B cell (primary cell): ENCODE measurements at regions not wholly inside any gene's neighbourhood (a gene's known extent, or its start where the extent isn't known, plus 50 kb on each side); places are given as distances from the start of the nearest gene placed in this dataset.

ENCODE experiments used
- ATAC-seq: fragments of 200-7000 bp; cut with Tn5 transposase; one replicate; pipeline ENCODE4 v1.10.0; 2021; ENCODE audit warnings: low read depth, mild to moderate bottlenecking, moderate number of reproducible peaks, moderate library complexity
- CTCF ChIA-PET: fragments of 350-600 bp; sonication (Branson Sonifier 250); formaldehyde crosslinking; loops from one replicate; lab custom pipeline; 2021; ENCODE audit warnings: antibody characterized with exemption, inconsistent platforms; lab: Charles Lee
- POLR2A ChIA-PET: fragments of 350-600 bp; sonication (Branson Sonifier 250); formaldehyde crosslinking; loops from one replicate; lab custom pipeline; 2021; ENCODE audit warnings: antibody characterized with exemption; lab: Charles Lee
- DNase-seq: peaks from one replicate; pipeline ENCODE4 v3.0.0; 2013
- H2AFZ ChIP-seq: 2 replicates; pipeline ENCODE4 v1.6.1; 2012; ENCODE audit warnings: mild to moderate bottlenecking, low read depth, low read length; ENCODE audit not compliant: insufficient read depth, poor library complexity, severe bottlenecking
- H3K27ac ChIP-seq, 2 donors: 1 replicate in 1 of 2; 2 replicates in 1 of 2; pipeline ENCODE4 v1.5.1; 2012 to 2013; ENCODE audit warnings: low read length in 2 of 2, mild to moderate bottlenecking in 2 of 2, moderate library complexity in 1 of 2
- H3K27me3 ChIP-seq, 4 experiments: fragments of 200-600 bp in 1 of 4; sonication (generic) in 1 of 4; replicated peaks in 1 of 4; 1 replicate in 2 of 4; 2 replicates in 2 of 4; pipeline versions ENCODE4 v1.6.1 to v1.7.0; 2013 to 2016; ENCODE audit warnings: low read length in 3 of 4, mild to moderate bottlenecking in 2 of 4, mixed read lengths in 1 of 4, moderate library complexity in 1 of 4; ENCODE audit not compliant: insufficient read depth in 4 of 4, control insufficient read depth in 3 of 4; ENCODE audit errors: control extremely low read depth in 1 of 4
- H3K36me3 ChIP-seq, 2 experiments: replicated peaks in 1 of 2; 1 replicate in 1 of 2; 2 replicates in 1 of 2; pipeline versions ENCODE4 v1.6.1 to v1.7.1; 2013; ENCODE audit warnings: low read length in 1 of 2; ENCODE audit not compliant: insufficient read depth in 2 of 2, control insufficient read depth in 1 of 2; ENCODE audit errors: control extremely low read depth in 1 of 2, extremely low read depth in 1 of 2
- H3K4me1 ChIP-seq, 2 donors: fragments of 200-600 bp in 1 of 2; sonication (generic) in 1 of 2; 1 replicate in 1 of 2; 2 replicates in 1 of 2; pipeline versions ENCODE4 v1.5.1 to v1.6.1; 2013 to 2017; ENCODE audit warnings: low read length in 2 of 2; ENCODE audit not compliant: control insufficient read depth in 2 of 2, insufficient read depth in 2 of 2
- H3K4me2 ChIP-seq: replicated peaks from 2 replicates; pipeline ENCODE3; 2012; ENCODE audit warnings: mild to moderate bottlenecking, low read depth, low read length; ENCODE audit not compliant: poor library complexity, severe bottlenecking
- H3K4me3 ChIP-seq, 5 experiments: fragments of 200-600 bp in 1 of 5; sonication (generic) in 1 of 5; 1 replicate in 3 of 5; 2 replicates in 2 of 5; pipeline versions ENCODE4 v1.5.1 to v1.7.0; 2011 to 2016; ENCODE audit warnings: low read length in 4 of 5, mild to moderate bottlenecking in 4 of 5, low read depth in 2 of 5, control low read depth in 1 of 5, moderate library complexity in 1 of 5; ENCODE audit not compliant: insufficient read depth in 1 of 5; ENCODE audit errors: control extremely low read depth in 1 of 5, extremely low read depth in 1 of 5
- H3K79me2 ChIP-seq: fragments of 200-600 bp; sonication (generic); one replicate; pipeline ENCODE4 v1.6.0; 2016; ENCODE audit warnings: low read length; ENCODE audit not compliant: control insufficient read depth, insufficient read depth
- H3K9ac ChIP-seq: fragments of 200-600 bp; sonication (generic); 2 replicates; pipeline ENCODE4 v1.6.1; 2017; ENCODE audit warnings: mild to moderate bottlenecking, low read length, moderate library complexity
- H3K9me3 ChIP-seq, 3 donors: one replicate each; pipeline versions ENCODE4 v1.6.1 to v1.7.1; 2013; ENCODE audit warnings: low read length in 2 of 3; ENCODE audit not compliant: control insufficient read depth in 2 of 3, insufficient read depth in 1 of 3; ENCODE audit errors: control extremely low read depth in 1 of 3
- H4K20me1 ChIP-seq: 2 replicates; pipeline ENCODE4 v1.6.0; 2012; ENCODE audit warnings: mild to moderate bottlenecking, low read length; ENCODE audit not compliant: insufficient read depth, control insufficient read depth, poor library complexity, severe bottlenecking
- H3K27ac Mint-ChIP-seq: one replicate; pipeline ENCODE4 v1.8.0; 2021; ENCODE audit warnings: mixed read lengths
- H3K27me3 Mint-ChIP-seq: one replicate; pipeline ENCODE4 v1.8.0; 2021; ENCODE audit warnings: mixed read lengths
- H3K4me1 Mint-ChIP-seq: one replicate; pipeline ENCODE4 v1.8.0; 2021; ENCODE audit warnings: mixed read lengths
- H3K4me3 Mint-ChIP-seq: one replicate; pipeline ENCODE4 v1.8.0; 2021; ENCODE audit warnings: mixed read lengths
- H3K9me3 Mint-ChIP-seq: one replicate; pipeline ENCODE4 v1.8.0; 2022; ENCODE audit warnings: mixed read lengths; ENCODE audit not compliant: insufficient read depth
- CTCF ChIP-seq: fragments of 200-600 bp; IDR thresholded peaks from one replicate; pipeline ENCODE4 v1.8.0; 2022; ENCODE audit warnings: antibody characterized with exemption, mild to moderate bottlenecking
- EZH2 ChIP-seq: IDR thresholded peaks from 2 replicates; pipeline ENCODE4 v1.6.1; 2012; ENCODE audit warnings: borderline replicate concordance, low read depth, mild to moderate bottlenecking, moderate library complexity, low read length; ENCODE audit not compliant: insufficient read depth, poor library complexity, severe bottlenecking
- whole genome bisulfite sequencing: methylation state at CpG from one replicate; pipeline ENCODE4 v1.1.5; 2013; ENCODE audit warnings: missing lambda C conversion rate; ENCODE audit not compliant: insufficient coverage; 5-methylcytosine and 5-hydroxymethylcytosine counted together
- intact Hi-C: fragments of 100-400 bp; cut with micrococcal nuclease; formaldehyde crosslinking; loops from one replicate; pipeline ENCODE4 v1.10.0; 2022

GRCh38 chr16:14004031-14004728 lies 66.9 kb upstream of the MRTFB start:
- Histone ChIP-seq H3K27me3 (no peaks in the 10 kb centered on the region), H3K36me3 (no peaks in the 10 kb centered on the region), H3K79me2 (no peaks in the 10 kb centered on the region), H3K9me3 (peaks cover 0 to 4% (median 0%) of the 10 kb centered on the region in 3 donors), H3K4me1 (peaks cover 26 to 30% of the 10 kb centered on the region in 2 donors), H4K20me1 (no peaks in the 10 kb centered on the region), H3K9ac (no peak overlapping the region), H3K27ac (no peak overlapping the region), H3K4me2 (no peak overlapping the region), H2AFZ (no peak overlapping the region), H3K4me3 (no peak overlapping the region)
- intact Hi-C loops = no loop called here
- ATAC-seq (no peak), DNase-seq (no peak)
- Mint-ChIP-seq H3K4me3 (no peak overlapping the region), H3K27ac (peak overlapping the region; percentile 20), H3K27me3 (peaks cover under 1% of the 10 kb centered on the region), H3K4me1 (peaks cover 26% of the 10 kb centered on the region), H3K9me3 (no peaks in the 10 kb centered on the region)
- ChIA-PET POLR2A (no interaction called here), CTCF (no interaction called here)
- no peak for TF ChIP-seq EZH2
- no peak for TF ChIP-seq CTCF
- WGBS = 95% methylated on average over 13 of the region's 13 CpGs

GRCh38 chr16:14004729-14005315 lies 66.3 kb upstream of the MRTFB start:
- intact Hi-C loops = no loop called here
- ChIA-PET POLR2A (no interaction called here), CTCF (no interaction called here)
- Histone ChIP-seq H3K36me3 (no peaks in the 10 kb centered on the region), H2AFZ (peak overlapping the region; percentile 25), H3K4me1 (peaks cover 19 to 24% of the 10 kb centered on the region in 2 donors), H3K9me3 (peaks cover 0 to 4% (median 0%) of the 10 kb centered on the region in 3 donors), H3K79me2 (no peaks in the 10 kb centered on the region), H3K27me3 (no peaks in the 10 kb centered on the region), H3K9ac (no peak overlapping the region), H4K20me1 (no peaks in the 10 kb centered on the region), H3K4me3 (no peak overlapping the region), H3K4me2 (no peak overlapping the region), H3K27ac (peak overlapping the region in 1 of 2 donors; percentile 8)
- no peaks in the 10 kb centered on the region for H3K9me3 Mint-ChIP-seq
- H3K4me1 Mint-ChIP-seq = peaks cover 20% of the 10 kb centered on the region
- DNase-seq (no peak), ATAC-seq (no peak)
- WGBS = 77% methylated on average over 2 of the region's 2 CpGs
- H3K27me3 Mint-ChIP-seq = peaks cover 7% of the 10 kb centered on the region
- no peak overlapping the region for H3K4me3 Mint-ChIP-seq
- H3K27ac Mint-ChIP-seq = peak overlapping the region; percentile 20
- TF ChIP-seq CTCF = no peak
- TF ChIP-seq EZH2 = no peak
